ELF-1 (cell line): ENCODE measurements at regions not wholly inside any gene's neighbourhood (a gene's known extent, or its start where the extent isn't known, plus 50 kb on each side); places are given as distances from the start of the nearest gene placed in this dataset.
"Not testable (repeated sequence)": the region's sequence is repeated elsewhere in the genome, so short reads cannot be mapped to it uniquely, and the experiment has no call there.

Experiments used
- DNase-seq: peaks from one replicate; pipeline ENCODE4 v3.0.0-alpha.2; 2016; ENCODE audit warnings: low read depth, low spot score

DNA sequence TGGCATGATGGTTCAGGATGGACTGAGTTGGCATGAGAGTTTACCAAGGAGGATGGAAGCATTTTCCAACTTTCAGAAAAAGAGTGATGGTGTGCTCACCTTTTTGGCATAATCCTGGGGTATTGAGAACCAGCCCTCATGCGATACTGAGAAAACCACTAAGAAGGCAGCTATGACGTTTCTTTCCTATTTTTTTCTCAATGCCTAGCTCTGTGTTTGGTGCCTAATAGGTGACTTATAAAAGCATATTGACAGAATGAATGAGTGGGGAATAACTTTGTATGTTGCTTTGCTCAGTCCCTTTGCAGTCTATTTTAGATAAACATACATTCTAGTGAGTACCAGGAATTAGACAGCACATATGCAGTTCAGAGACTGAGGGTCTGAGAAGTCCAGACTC is 816.3 kb downstream of the DHX35 start:
- DNase-seq: no peak

- no peak for DNase-seq
These were observed 815.5 kb downstream of the DHX35 start for GRCh38 chr20:39777610-39778009.

DNA sequence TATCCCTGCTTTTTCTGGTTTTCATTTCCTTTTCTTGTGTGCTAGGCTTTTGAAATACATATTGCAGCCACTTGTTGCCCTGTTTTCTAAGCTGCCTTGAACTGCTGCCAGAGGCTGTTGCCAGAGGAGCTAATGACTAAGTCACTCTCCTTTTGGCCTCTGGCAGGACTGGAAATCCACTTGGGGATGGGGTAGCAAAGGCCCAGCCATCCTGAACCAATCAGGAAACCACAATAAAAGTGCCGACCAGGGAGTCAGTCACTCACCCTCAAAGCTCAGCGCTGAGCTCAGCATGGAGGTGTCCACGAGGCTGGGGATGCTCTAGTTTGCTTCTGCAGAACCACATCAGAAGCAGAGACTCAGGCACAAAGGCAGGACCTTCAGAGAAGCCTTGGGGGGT is 813.0 kb downstream of the DHX35 start:
- DNase-seq: no peak

GRCh38 chr20:39773380-39774000 is 811.3 kb downstream of the DHX35 start:
- DNase-seq: no peak

DNA sequence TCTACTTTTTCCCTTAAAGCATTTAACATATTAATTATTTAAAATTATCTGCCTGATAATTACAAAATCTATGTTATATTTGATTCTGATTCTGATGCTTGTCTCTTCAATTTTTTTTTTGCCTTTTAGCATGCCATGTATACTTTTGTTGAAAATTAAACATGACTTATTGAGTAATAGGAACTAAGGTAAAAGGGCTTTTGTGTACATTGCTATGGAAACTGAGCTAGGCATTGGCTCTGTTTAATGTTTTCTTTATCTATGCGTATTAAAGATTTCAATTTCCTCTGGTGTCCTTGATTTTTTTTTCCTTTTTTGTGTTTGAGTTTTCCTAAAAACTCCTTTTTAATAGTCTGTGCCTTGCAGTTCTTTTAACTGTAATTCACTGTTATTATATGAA is 805.2 kb downstream of the DHX35 start:
- no peak for DNase-seq

DNA sequence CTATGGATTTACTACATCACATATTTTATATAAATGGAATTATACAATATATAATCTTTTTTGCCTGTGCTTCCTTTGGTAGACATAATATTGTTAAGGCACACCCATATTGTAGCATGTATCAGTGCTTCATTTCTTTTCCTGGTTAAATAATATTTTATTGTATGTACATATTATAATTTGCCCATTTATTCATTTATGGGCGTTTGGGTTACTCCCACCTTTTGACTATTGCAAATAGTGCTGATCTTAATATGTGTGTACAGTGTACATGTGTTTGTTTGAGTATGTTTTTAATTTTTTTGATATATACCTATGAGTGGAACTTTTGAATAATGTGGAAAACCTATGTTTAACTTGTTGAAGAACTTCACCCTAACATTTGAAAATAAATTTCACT is 804.2 kb downstream of the DHX35 start:
- DNase-seq: no peak

DNA sequence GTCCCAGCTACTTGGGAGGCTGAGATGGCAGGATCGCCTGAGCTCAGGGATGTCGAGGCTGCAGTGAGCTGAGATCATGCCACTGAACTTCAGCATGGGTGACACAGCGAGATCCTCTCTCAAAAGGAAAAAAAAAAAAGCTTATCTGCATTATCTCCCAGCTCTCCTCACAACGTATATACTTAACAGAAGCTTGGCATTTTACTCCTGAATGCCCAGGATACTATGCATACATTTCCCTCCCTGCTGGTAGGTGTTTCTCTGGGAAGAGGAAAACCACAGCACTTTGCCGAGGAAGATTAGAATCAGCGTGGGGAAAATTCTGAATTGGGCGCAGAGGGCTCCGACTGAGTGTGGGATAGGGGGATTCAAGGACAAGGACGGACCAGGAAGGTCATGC is 800.6 kb downstream of the DHX35 start:
- DNase-seq: no peak

- no peak for DNase-seq
These were observed 796.7 kb downstream of the DHX35 start for GRCh38 chr20:39758876-39759275.

DNA sequence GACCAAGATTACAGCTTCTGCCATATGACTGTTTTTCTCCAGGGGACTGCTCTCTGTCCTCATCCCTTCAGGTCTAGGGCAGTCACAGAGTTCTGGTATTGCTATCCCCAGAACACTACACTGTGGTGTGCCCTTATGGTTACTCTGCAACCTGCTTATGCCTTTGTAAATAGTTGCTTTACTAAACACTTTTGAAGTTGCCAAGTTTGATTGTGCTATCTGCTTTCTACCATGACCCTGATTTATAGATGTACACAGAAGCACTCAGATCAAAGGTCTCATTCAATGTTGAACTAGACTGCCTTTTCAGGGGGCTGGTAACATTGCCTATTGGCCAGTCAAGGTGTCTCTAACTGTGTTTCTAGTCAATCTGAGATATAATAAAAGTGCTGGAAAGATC is 794.7 kb downstream of the DHX35 start:
- no peak for DNase-seq

- DNase-seq: no peak
These were observed 794.2 kb downstream of the DHX35 start for GRCh38 chr20:39756369-39756768.

- DNase-seq: no peak
These were observed 790.2 kb downstream of the DHX35 start for GRCh38 chr20:39752262-39752876.

- no peak for DNase-seq
These were observed 789.5 kb downstream of the DHX35 start for GRCh38 chr20:39751557-39752137.

DNA sequence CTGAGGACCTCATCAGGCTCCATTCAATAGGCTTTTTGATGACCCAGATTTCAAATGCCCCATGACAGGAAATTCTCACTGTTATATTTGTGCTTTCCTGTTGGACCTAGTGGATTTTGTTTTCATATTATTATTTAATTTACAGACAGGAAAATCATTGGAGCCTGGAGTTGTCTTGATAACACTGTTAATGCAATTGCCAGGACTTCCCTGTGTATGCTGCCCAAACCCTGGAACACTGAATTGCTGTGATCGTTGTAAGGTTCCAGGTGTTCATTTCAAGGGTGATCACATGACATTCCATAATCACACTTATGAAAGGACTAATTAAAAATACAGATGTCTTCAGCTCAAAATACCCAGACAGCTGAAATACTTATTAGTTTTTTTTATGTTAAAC is 783.2 kb downstream of the DHX35 start:
- DNase-seq: no peak

- no peak for DNase-seq
These were observed 776.5 kb downstream of the DHX35 start for GRCh38 chr20:39738651-39739050.

DNA sequence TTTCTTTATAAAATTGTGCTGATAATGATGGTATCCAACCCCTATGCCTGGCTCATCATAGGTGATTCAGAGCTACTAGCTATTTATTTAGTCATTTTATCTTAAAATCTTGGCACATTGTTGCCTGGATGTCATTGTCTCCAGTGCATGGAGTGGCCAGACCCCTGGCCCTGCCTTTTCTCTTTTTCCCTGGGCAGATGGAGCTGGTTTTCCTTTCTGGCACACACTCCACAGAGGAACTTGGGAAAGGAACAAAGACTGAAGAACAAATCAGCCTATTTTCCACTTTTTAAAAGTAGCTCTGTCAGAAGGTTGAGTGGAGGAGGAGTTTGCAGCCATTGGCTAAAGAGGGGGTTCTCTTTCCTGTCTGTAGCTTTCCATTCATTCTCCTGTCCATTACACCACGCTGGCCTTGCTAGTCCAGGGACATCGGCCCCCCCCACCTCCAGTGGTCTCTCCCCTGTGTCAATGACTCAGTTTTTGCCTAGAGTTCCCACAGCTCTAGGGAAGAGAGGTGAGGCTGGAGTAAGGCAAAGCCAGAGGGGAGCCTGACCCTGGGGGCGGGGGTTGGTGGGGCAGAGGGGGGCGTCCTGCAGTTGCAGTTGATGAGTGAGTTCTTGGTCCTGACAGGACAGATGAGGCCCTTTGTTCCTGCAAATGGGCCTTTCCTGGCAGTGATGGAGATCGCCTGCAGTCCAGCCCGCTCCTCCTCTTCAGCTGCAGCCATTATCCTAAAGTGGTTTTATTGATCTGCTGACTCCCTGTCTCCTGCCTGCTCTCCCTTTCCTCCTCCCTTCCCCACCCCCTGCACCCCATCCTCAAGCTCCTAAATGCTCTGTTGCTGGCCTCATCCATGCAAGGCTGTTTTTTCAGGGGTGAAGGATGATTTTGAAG is 774.5 kb downstream of the DHX35 start:
- DNase-seq: peak; percentile 2

DNA sequence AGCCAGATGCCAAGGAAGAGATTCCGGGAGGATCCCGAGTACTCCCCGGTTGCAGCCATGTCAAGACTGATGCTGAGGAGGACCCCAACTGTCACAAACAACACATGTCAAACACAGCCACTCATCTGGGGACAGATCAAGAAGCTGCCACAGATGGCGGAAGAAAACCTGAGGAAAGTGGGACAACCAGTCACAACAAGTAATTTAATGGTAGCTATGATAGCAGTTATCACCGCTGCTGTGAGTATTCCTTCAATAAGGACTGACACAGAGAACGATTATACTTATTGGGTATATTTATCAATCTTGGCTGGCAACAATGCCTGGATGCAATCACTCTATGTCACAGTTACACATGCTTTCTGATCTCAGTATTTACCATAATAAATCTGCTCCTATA is 763.4 kb downstream of the DHX35 start:
- not testable (repeated sequence) for DNase-seq

DNA sequence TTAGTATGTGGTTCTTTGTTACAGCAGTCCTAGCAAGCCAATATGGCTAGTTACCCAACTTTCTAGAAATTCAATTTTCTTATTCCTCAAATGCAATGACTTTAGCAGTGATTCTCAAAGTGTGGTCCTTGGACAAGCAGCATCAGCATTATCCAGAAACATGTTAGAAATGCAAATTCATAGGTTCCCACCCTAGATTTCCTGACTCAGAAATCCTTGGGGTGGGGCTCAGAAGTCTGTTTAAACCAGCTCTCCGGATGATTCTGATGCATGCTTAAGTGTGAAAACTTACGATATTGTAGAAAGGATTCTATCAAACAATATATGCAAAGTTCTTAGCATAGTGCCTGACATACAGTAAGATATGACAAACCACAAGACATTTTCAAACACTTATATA is 757.1 kb downstream of the DHX35 start:
- DNase-seq: no peak

- DNase-seq: no peak
These were observed 755.8 kb downstream of the DHX35 start for GRCh38 chr20:39717936-39718335.

- DNase-seq: no peak
These were observed 754.7 kb downstream of the DHX35 start for GRCh38 chr20:39716796-39717341.

- DNase-seq: no peak
These were observed 751.1 kb downstream of the DHX35 start for GRCh38 chr20:39713076-39713840.

DNA sequence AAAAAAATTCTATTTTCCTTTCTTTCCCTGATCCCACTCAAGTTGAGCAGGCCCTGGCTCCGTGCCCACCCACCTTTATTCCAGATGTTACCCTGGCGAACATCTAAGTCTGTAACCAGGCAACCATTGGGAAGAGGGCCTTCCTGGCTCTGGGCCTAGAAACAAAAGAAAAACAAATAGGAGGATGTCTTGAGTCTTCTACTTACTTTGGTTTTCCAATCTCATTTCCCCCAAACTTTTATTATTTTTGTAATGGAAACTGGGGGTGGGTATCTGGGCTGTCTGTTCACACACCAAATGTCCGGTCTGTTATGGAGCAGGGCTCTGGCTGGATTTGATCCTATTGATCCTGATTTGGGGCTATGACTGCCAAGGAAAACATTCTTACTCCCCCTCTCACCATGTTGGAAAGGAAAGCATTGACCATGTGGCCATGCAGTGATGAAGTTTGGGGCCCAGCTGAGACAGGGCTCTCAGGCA is 744.1 kb downstream of the DHX35 start:
- no peak for DNase-seq
